Endodermal cell (in vitro differentiated cells): ENCODE measurements at regions not wholly inside any gene's neighbourhood (a gene's known extent, or its start where the extent isn't known, plus 50 kb on each side); places are given as distances from the start of the nearest gene placed in this dataset.
A peak's percentile ranks its signal among the peaks of the same experiment; 100 is the strongest.

ENCODE experiments used
- DNase-seq: peaks from one replicate; pipeline ENCODE4 v3.0.0-alpha.2; 2017
- H3K27ac ChIP-seq: 2 replicates; pipeline ENCODE4 v1.5.1; 2013; ENCODE audit warnings: mild to moderate bottlenecking, low read depth, low read length, moderate library complexity
- H3K27me3 ChIP-seq: 2 replicates; pipeline ENCODE4 v1.6.1; 2013; ENCODE audit warnings: mild to moderate bottlenecking, low read length, moderate library complexity; ENCODE audit not compliant: insufficient read depth, control insufficient read depth, poor library complexity, severe bottlenecking
- H3K36me3 ChIP-seq: 2 replicates; pipeline ENCODE4 v1.7.0; 2013; ENCODE audit warnings: mild to moderate bottlenecking, low read length, moderate library complexity; ENCODE audit not compliant: control insufficient read depth, insufficient read depth
- H3K4me1 ChIP-seq: one replicate; pipeline ENCODE4 v1.7.0; 2013; ENCODE audit warnings: low read length; ENCODE audit not compliant: control insufficient read depth, insufficient read depth
- H3K4me3 ChIP-seq: 2 replicates; pipeline ENCODE4 v1.5.1; 2013; ENCODE audit warnings: mild to moderate bottlenecking, low read length, moderate library complexity
- H3K9ac ChIP-seq: 2 replicates; pipeline ENCODE4 v1.6.1; 2013; ENCODE audit warnings: mild to moderate bottlenecking, low read length, moderate library complexity; ENCODE audit not compliant: poor library complexity, severe bottlenecking; ENCODE audit errors: extremely low read depth
- H3K9me3 ChIP-seq: 2 replicates; pipeline ENCODE4 v1.6.1; 2013; ENCODE audit warnings: mild to moderate bottlenecking, low read length, moderate library complexity; ENCODE audit not compliant: control insufficient read depth
- H3K27ac Mint-ChIP-seq: 2 replicates; pipeline ENCODE4 v1.8.0; 2020; ENCODE audit warnings: mixed read lengths
- H3K27me3 Mint-ChIP-seq: 2 replicates; pipeline ENCODE4 v1.8.0; 2021; ENCODE audit warnings: mild to moderate bottlenecking, mixed read lengths; ENCODE audit not compliant: insufficient read depth
- H3K36me3 Mint-ChIP-seq: 2 replicates; pipeline ENCODE4 v1.8.0; 2020; ENCODE audit warnings: low read depth, mixed read lengths
- H3K4me1 Mint-ChIP-seq: 2 replicates; pipeline ENCODE4 v1.8.0; 2020; ENCODE audit warnings: mixed read lengths
- H3K4me3 Mint-ChIP-seq: 2 replicates; pipeline ENCODE4 v1.8.0; 2020; ENCODE audit warnings: mild to moderate bottlenecking, moderate library complexity, mixed read lengths
- H3K9me3 Mint-ChIP-seq: 2 replicates; pipeline ENCODE4 v1.8.0; 2020; ENCODE audit warnings: mild to moderate bottlenecking, mixed read lengths
- WGBS, 2 experiments: methylation state at CpG; one replicate each; pipeline versions ENCODE4 v1.1.5 to v1.1.7; 2013; ENCODE audit warnings: missing lambda C conversion rate in 2 of 2, mixed read lengths in 1 of 2; ENCODE audit not compliant: insufficient coverage in 1 of 2, insufficient read length in 1 of 2; 5-methylcytosine and 5-hydroxymethylcytosine counted together
- TF ChIP-seq, protein P1 (sequence below): fragments of 200-600 bp; sonication (generic); conservative IDR thresholded peaks from 2 replicates; pipeline ENCODE4 v1.5.0; 2021; ENCODE audit warnings: antibody characterized with exemption, mild to moderate bottlenecking

DNA sequence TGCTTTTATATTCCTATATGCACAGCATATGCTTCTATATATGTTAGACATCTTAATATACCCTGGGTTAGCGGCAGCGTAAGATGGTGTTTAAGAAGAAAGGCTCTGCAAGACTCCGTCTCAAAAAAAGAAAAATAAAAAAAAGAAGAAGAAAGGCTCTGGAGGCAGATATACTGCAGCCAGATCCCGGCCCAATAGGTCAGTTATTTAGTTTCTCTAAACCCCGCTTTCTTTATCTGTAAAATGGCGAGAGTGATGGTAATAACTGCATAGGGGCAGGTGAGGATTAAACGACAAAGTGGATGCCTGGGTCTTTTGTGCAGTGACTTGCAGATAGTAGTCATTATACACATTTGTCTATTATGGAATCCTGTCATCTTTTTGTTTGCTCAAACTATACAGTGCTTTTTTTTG is 115.2 kb downstream of the NAA11 start:
- H3K4me3 Mint-ChIP-seq, result no peak overlapping the region
- H3K36me3 Mint-ChIP-seq, result no peaks in the 10 kb centered on the region
- H3K4me1 Mint-ChIP-seq, result peaks cover 2% of the 10 kb centered on the region
- H3K9me3 ChIP-seq, result peaks cover 14% of the 10 kb centered on the region
- no peaks in the 10 kb centered on the region for H3K27me3 Mint-ChIP-seq
- 94 to 96% methylated on average over 6 to 7 of the region's 7 CpGs for WGBS, 2 experiments
- no peaks in the 10 kb centered on the region for H3K36me3 ChIP-seq
- no peak overlapping the region for H3K4me3 ChIP-seq
- H3K9ac ChIP-seq, result no peak overlapping the region
- DNase-seq, result no peak
- H3K9me3 Mint-ChIP-seq, result peaks cover 11% of the 10 kb centered on the region
- H3K4me1 ChIP-seq, result no peaks in the 10 kb centered on the region
- no peak overlapping the region for H3K27ac Mint-ChIP-seq
- no peaks in the 10 kb centered on the region for H3K27me3 ChIP-seq
- TF ChIP-seq, protein P1, sequence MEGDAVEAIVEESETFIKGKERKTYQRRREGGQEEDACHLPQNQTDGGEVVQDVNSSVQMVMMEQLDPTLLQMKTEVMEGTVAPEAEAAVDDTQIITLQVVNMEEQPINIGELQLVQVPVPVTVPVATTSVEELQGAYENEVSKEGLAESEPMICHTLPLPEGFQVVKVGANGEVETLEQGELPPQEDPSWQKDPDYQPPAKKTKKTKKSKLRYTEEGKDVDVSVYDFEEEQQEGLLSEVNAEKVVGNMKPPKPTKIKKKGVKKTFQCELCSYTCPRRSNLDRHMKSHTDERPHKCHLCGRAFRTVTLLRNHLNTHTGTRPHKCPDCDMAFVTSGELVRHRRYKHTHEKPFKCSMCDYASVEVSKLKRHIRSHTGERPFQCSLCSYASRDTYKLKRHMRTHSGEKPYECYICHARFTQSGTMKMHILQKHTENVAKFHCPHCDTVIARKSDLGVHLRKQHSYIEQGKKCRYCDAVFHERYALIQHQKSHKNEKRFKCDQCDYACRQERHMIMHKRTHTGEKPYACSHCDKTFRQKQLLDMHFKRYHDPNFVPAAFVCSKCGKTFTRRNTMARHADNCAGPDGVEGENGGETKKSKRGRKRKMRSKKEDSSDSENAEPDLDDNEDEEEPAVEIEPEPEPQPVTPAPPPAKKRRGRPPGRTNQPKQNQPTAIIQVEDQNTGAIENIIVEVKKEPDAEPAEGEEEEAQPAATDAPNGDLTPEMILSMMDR, result no peak
- H3K27ac ChIP-seq, result no peak overlapping the region

DNA sequence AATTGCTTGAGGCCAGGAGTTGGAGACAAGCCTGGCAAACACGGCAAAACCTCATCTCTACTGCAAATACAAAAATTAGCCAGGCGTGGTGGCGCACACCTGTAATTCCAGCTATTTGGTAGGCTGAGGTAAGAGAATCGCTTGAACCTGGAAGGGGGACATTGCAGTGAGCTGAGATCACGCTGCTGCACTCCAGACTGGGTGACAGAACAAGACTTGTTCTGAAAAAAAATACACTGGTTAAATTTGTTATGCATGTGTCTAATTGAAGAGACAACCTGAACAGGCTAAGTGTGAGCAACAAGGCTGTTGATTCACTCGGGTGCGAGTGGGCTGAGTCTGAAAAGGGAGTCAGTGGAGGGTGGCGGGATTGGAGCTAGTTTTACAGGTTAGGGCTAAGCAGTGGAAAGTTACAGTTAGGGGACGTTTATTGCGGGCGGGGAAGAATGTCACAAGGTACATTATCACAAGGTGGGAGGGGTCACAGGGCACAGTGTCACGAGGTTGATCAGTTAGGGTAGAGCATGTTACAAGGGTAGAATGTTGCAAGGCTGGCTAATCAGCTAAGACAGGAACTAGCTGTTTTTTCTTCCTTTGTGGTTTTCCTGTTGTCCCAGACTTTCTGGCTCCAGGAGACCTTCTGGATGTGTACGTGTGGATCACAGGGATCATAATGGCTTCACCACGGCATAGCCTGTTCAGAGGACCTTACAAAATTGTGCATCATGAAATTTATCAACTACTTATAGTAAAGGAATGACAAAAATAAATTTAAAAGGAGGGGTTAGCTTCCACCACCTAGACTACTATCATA is 115.8 kb downstream of the NAA11 start:
- peaks cover 15% of the 10 kb centered on the region for H3K9me3 Mint-ChIP-seq
- Histone ChIP-seq H3K9me3 (peaks cover 17% of the 10 kb centered on the region), H3K36me3 (no peaks in the 10 kb centered on the region), H3K27ac (no peak overlapping the region), H3K27me3 (no peaks in the 10 kb centered on the region), H3K4me3 (no peak overlapping the region), H3K4me1 (no peaks in the 10 kb centered on the region), H3K9ac (no peak overlapping the region)
- H3K27me3 Mint-ChIP-seq, result no peaks in the 10 kb centered on the region
- TF ChIP-seq, protein P1, result no peak
- H3K4me1 Mint-ChIP-seq, result peaks cover 2% of the 10 kb centered on the region
- H3K36me3 Mint-ChIP-seq, result no peaks in the 10 kb centered on the region
- peak; percentile 49 for DNase-seq
- H3K4me3 Mint-ChIP-seq, result no peak overlapping the region
- no peak overlapping the region for H3K27ac Mint-ChIP-seq
- 88 to 92% methylated on average over 12 to 14 of the region's 14 CpGs for WGBS, 2 experiments

DNA sequence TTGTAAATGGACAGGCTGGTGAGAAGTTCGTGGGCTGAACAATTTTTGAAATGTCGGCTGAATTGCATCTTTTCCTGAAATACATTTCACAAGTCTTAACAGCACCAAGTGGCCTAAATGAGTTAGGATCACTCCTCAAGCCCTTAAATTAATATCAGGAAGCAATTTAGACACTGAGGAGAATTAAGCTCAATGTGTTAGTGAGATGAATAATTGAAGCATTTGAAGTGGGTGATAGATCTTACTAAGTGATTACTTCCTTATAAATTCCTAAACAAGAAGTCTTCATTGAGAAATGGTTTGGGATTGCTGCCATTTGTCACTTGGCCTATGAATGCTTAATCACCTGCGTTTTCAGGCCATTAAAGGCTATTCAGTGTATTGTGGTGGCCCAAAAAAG is 116.8 kb downstream of the NAA11 start:
- Histone ChIP-seq H3K36me3 (no peaks in the 10 kb centered on the region), H3K27me3 (no peaks in the 10 kb centered on the region), H3K27ac (no peak overlapping the region), H3K4me3 (no peak overlapping the region), H3K9me3 (peaks cover 17% of the 10 kb centered on the region), H3K4me1 (no peaks in the 10 kb centered on the region), H3K9ac (no peak overlapping the region)
- no peak overlapping the region for H3K4me3 Mint-ChIP-seq
- no peak for DNase-seq
- WGBS, 2 experiments, result 60 to 92% methylated on average over 1 to 3 of the region's 3 CpGs
- H3K27me3 Mint-ChIP-seq, result no peaks in the 10 kb centered on the region
- H3K4me1 Mint-ChIP-seq, result peaks cover 2% of the 10 kb centered on the region
- no peaks in the 10 kb centered on the region for H3K36me3 Mint-ChIP-seq
- TF ChIP-seq, protein P1, result no peak
- H3K27ac Mint-ChIP-seq, result no peak overlapping the region
- H3K9me3 Mint-ChIP-seq, result peaks cover 14% of the 10 kb centered on the region
